Gastrocnemius medialis (tissue), 4 donors: ENCODE measurements at regions not wholly inside any gene's neighbourhood (a gene's known extent, or its start where the extent isn't known, plus 50 kb on each side); places are given as distances from the start of the nearest gene placed in this dataset.

Experiments
- POLR2A ChIP-seq, 2 donors: fragments of 450-650 bp; IDR thresholded peaks; one replicate each; pipeline ENCODE4 v1.6.1; 2017; ENCODE audit warnings: antibody characterized with exemption in 2 of 2, mild to moderate bottlenecking in 2 of 2, moderate library complexity in 2 of 2
- TF ChIP-seq, protein P1 (sequence below), 5 experiments: fragments of 450-650 bp in 3 of 5; fragments of 200-600 bp in 2 of 5; sonication (generic) in 2 of 5; IDR thresholded peaks in 4 of 5; conservative IDR thresholded peaks in 1 of 5; 1 replicate in 4 of 5; 2 replicates in 1 of 5; pipeline ENCODE4 v1.5.1; 2016 to 2019; ENCODE audit warnings: antibody characterized with exemption in 5 of 5, mild to moderate bottlenecking in 3 of 5, moderate library complexity in 3 of 5

DNA sequence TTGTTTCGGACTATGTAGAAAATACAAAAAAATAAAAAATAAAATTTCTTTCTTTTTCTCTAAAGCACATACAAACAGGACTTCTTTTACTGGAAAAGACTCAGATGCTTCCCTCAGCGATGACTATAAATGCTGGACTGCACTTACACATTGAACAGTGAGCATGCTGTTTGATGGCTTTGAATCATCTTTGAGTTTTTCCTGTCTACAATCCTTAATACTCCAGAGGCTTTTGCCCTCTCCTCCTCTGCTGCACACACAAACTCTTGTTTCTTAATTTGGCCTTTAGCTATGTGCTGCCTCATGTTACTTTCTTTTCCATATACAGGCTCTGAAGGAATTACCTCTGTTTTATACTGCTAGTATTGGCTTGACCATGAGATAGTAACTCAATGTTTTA, 575.1 kb downstream of the EPHA3 start:
- no peak for TF ChIP-seq POLR2A (IDR thresholded peaks at IDR 0.05)
- TF ChIP-seq, protein P1, sequence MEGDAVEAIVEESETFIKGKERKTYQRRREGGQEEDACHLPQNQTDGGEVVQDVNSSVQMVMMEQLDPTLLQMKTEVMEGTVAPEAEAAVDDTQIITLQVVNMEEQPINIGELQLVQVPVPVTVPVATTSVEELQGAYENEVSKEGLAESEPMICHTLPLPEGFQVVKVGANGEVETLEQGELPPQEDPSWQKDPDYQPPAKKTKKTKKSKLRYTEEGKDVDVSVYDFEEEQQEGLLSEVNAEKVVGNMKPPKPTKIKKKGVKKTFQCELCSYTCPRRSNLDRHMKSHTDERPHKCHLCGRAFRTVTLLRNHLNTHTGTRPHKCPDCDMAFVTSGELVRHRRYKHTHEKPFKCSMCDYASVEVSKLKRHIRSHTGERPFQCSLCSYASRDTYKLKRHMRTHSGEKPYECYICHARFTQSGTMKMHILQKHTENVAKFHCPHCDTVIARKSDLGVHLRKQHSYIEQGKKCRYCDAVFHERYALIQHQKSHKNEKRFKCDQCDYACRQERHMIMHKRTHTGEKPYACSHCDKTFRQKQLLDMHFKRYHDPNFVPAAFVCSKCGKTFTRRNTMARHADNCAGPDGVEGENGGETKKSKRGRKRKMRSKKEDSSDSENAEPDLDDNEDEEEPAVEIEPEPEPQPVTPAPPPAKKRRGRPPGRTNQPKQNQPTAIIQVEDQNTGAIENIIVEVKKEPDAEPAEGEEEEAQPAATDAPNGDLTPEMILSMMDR (IDR thresholded peaks at IDR 0.05 in 4 of 5, conservative IDR thresholded peaks at IDR 0.05 in 1 of 5) = no peak
